A673 (cell line): ENCODE measurements at regions not wholly inside any gene's neighbourhood (a gene's known extent, or its start where the extent isn't known, plus 50 kb on each side); places are given as distances from the start of the nearest gene placed in this dataset.

ENCODE experiments used
- CTCF ChIP-seq: fragments of 300-800, 200-600 bp; sonication (generic); conservative IDR thresholded peaks from 2 replicates; pipeline ENCODE4 v1.5.1; 2017; ENCODE audit warnings: low read depth, mild to moderate bottlenecking, antibody characterized with exemption, low read length, moderate library complexity, mixed read lengths
- EZH2 ChIP-seq: fragments of 200-600 bp; sonication (generic); IDR thresholded peaks from 2 replicates; pipeline ENCODE4 v1.6.1; 2017; ENCODE audit warnings: borderline replicate concordance, low read depth, mild to moderate bottlenecking, mixed read lengths, antibody characterized with exemption, low read length; ENCODE audit not compliant: poor library complexity, severe bottlenecking

GRCh38 chr16:85180047-85180826, 68.0 kb upstream of the CIBAR2 start:
- TF ChIP-seq CTCF (no peak), EZH2 (no peak)
